HEK293T (cell line): ENCODE measurements at regions not wholly inside any gene's neighbourhood (a gene's known extent, or its start where the extent isn't known, plus 50 kb on each side); places are given as distances from the start of the nearest gene placed in this dataset.

Experiments used
- CTCF ChIA-PET: fragments of 350-600 bp; formaldehyde crosslinking; extraction: SDS; loops from one replicate; lab custom pipeline; 2021; ENCODE audit warnings: antibody characterized with exemption, inconsistent platforms; lab: Yijun Ruan, JAX
- POLR2A ChIA-PET: fragments of 350-600 bp; formaldehyde crosslinking; extraction: SDS; loops from one replicate; lab custom pipeline; 2020; ENCODE audit warnings: antibody characterized with exemption, inconsistent platforms; lab: Yijun Ruan, JAX
- DNase-seq: peaks from one replicate; pipeline ENCODE4 v3.0.0; 2012; ENCODE audit warnings: mixed read lengths; ENCODE audit errors: extremely low spot score
- ARNT ChIP-seq: fragments of 450-650 bp; IDR thresholded peaks from 2 replicates; pipeline ENCODE4 v1.6.1; 2017; ENCODE audit warnings: mild to moderate bottlenecking
- BHLHE40 ChIP-seq: fragments of 450-650 bp; IDR thresholded peaks from 2 replicates; pipeline ENCODE4 v1.6.1; 2016; ENCODE audit warnings: mild to moderate bottlenecking, moderate library complexity, borderline replicate concordance
- CTBP1 ChIP-seq: fragments of 450-650 bp; IDR thresholded peaks from 2 replicates; pipeline ENCODE4 v1.6.1; 2016; ENCODE audit warnings: borderline replicate concordance
- ELF4 ChIP-seq: fragments of 450-650 bp; IDR thresholded peaks from 2 replicates; pipeline ENCODE4 v1.6.1; 2017; ENCODE audit warnings: antibody characterized with exemption
- FOXA1 ChIP-seq: fragments of 450-650 bp; IDR thresholded peaks from 2 replicates; pipeline ENCODE4 v1.6.1; 2016; ENCODE audit warnings: mild to moderate bottlenecking
- FOXK2 ChIP-seq: fragments of 450-650 bp; IDR thresholded peaks from 2 replicates; pipeline ENCODE4 v1.6.1; 2016; ENCODE audit warnings: mild to moderate bottlenecking
- FOXM1 ChIP-seq: fragments of 450-650 bp; IDR thresholded peaks from 2 replicates; pipeline ENCODE4 v1.6.1; 2017; ENCODE audit warnings: mild to moderate bottlenecking, borderline replicate concordance
- HDGF ChIP-seq: fragments of 450-650 bp; IDR thresholded peaks from 2 replicates; pipeline ENCODE4 v1.6.1; 2017; ENCODE audit warnings: antibody characterized with exemption, borderline replicate concordance
- L3MBTL2 ChIP-seq: fragments of 450-650 bp; conservative IDR thresholded peaks from 2 replicates; pipeline ENCODE4 v1.6.1; 2016; ENCODE audit warnings: mild to moderate bottlenecking
- LEF1 ChIP-seq: fragments of 450-650 bp; IDR thresholded peaks from 2 replicates; pipeline ENCODE4 v1.6.1; 2017; ENCODE audit warnings: mild to moderate bottlenecking, borderline replicate concordance
- NFRKB ChIP-seq: fragments of 450-650 bp; IDR thresholded peaks from 2 replicates; pipeline ENCODE4 v1.6.1; 2016; ENCODE audit warnings: mild to moderate bottlenecking, moderate library complexity
- SP1 ChIP-seq: fragments of 450-650 bp; IDR thresholded peaks from 2 replicates; pipeline ENCODE4 v1.6.1; 2017
- SUZ12 ChIP-seq: fragments of 450-650 bp; IDR thresholded peaks from 2 replicates; pipeline ENCODE4 v1.6.1; 2016; ENCODE audit warnings: mild to moderate bottlenecking
- TARDBP ChIP-seq: fragments of 450-650 bp; IDR thresholded peaks from 2 replicates; pipeline ENCODE4 v1.6.1; 2016
- ZNF384 ChIP-seq: fragments of 450-650 bp; IDR thresholded peaks from 2 replicates; pipeline ENCODE4 v1.6.1; 2016
- TF ChIP-seq, protein P1 (sequence below): fragments of 450-650 bp; IDR thresholded peaks from 2 replicates; pipeline ENCODE4 v1.6.1; 2016

DNA sequence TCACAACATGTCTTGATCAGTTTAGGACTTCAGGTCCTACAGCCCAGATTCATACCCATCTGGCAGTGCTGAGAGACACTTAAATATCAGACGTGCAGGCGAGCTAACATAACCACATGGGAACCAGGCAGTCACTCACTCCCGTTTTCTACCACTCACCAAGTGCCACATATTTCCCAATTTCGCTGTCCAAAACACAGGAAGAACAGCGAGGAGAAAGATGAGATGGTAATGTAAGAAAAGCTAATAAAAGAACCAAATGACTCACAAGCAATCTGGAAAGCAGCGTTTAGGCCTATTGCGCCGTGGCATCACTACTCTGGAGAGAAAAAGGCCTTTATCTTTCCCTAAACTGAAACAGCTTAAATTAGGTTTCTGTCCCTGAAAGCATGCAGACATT, 647.8 kb upstream of the SLC39A10 start:
- CTCF ChIA-PET = interaction anchor here (0.5 kb wide), 1 partner anchor 422 kb away, joined by 3 read pairs; no protein-coding TSS in a partner anchor

DNA sequence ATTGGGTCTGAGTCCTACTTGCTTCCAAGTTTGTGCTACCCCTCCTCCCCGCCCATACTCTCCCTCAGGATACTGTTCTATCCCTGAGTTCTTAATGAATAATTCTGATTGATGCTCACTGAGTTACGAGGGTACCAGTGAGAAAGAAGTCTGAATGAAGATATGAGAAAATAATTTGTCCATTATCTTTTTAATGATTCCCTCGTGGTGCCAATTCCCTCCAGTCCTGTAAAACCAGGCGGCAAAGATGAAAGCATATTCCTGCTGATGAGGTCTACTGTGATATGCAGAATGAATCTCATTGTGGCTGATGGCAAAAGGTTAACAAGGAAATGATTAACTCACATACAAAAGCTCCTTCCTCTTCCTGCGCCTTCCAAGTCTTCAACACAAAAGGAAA, 650.2 kb upstream of the SLC39A10 start:
- TF ChIP-seq NFRKB (no peak), FOXM1 (no peak)
- DNase-seq = no peak
- POLR2A ChIA-PET = no interaction called here
- CTCF ChIA-PET = interaction anchor here (0.8 kb wide), 1 partner anchor 259 kb away, joined by 3 read pairs; no protein-coding TSS in a partner anchor

More for the DNA sequence above, 647.8 kb upstream of the SLC39A10 start:
- DNase-seq = no peak
- no peak for TF ChIP-seq SUZ12
- TF ChIP-seq ELF4 = no peak
- TF ChIP-seq TARDBP = no peak
- no peak for TF ChIP-seq BHLHE40
- TF ChIP-seq HDGF = no peak
- TF ChIP-seq FOXM1 = no peak
- no peak for TF ChIP-seq CTBP1
- TF ChIP-seq L3MBTL2 = no peak
- TF ChIP-seq ARNT = no peak
- POLR2A ChIA-PET = no interaction called here

DNA sequence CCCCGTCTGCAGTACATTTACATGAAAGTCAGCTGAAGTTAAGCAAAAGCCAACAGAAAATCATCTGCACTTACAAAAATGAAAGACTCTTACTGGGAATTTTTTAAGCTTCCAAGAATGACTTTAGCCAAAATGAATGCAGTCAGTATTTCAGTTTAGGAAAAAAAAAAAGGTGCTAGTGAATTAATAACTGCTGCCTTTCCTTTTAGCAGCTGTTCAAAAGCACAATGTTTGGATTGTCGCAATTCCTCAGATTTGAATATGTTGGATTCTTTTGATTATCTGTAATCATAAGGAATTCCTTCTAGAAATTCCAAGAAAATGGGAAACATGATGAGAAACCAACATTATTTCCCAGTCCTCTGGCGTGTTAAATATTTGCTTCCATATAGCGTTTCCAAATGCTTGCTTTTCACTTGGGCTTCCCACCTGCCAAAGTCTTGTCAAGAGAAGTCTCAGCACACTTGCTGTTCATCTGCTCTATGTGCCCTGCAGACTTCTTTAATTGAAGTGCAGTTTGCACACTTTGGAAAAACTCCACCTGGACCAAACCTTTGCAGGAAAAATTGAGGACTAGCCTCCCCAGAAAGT, 653.0 kb upstream of the SLC39A10 start:
- POLR2A ChIA-PET = no interaction called here
- no peak for TF ChIP-seq ARNT
- CTCF ChIA-PET = no interaction called here
- no peak for DNase-seq

DNA sequence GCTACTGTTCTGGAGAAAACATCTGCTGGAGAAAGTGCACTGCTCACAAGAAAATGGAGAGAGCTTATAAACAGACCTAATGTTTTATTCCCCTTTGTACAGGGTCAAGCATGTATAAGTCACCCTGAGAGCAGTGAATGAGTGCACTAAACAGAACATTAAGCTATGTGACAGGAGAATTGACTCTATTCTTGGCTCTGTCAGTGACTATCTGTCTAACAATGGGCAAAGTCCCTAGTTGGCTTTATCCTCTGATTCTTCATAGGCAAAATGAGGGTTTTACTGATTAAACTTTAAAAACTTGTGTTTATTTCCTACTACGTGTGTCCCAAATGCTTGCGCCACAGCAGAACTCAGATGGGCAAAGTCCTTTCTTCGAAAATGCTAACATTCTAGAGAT, 655.1 kb upstream of the SLC39A10 start:
- ChIA-PET CTCF (no interaction called here), POLR2A (no interaction called here)
- TF ChIP-seq FOXA1 = no peak
- no peak for TF ChIP-seq CTBP1
- TF ChIP-seq HDGF = no peak
- no peak for TF ChIP-seq LEF1
- TF ChIP-seq, protein P1, sequence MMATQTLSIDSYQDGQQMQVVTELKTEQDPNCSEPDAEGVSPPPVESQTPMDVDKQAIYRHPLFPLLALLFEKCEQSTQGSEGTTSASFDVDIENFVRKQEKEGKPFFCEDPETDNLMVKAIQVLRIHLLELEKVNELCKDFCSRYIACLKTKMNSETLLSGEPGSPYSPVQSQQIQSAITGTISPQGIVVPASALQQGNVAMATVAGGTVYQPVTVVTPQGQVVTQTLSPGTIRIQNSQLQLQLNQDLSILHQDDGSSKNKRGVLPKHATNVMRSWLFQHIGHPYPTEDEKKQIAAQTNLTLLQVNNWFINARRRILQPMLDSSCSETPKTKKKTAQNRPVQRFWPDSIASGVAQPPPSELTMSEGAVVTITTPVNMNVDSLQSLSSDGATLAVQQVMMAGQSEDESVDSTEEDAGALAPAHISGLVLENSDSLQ = no peak
- TF ChIP-seq ARNT = no peak
- TF ChIP-seq SUZ12 = no peak
- TF ChIP-seq FOXM1 = no peak
- no peak for TF ChIP-seq L3MBTL2
- no peak for TF ChIP-seq NFRKB
- TF ChIP-seq BHLHE40 = no peak
- TF ChIP-seq FOXK2 = no peak
- DNase-seq = no peak

DNA sequence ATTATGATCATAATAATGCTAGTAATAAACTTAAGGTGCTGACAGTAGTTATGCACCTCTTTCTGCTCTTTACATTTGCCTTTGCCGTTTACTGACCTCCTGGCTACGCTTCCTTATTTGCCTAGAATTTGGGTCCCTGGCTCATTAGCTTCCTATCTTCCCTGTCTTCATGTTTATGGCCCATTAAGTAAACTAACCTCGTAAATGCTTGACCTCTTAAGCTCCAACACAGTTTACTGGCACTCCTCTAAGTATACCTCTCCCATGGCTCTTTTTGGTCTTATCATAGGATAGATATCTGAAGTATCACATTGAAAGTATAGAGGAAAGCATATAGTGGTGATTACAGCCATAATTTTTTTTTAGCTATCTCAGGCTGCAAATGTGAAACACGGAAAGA, 657.3 kb upstream of the SLC39A10 start:
- CTCF ChIA-PET = interaction anchor here (0.6 kb wide), 1 partner anchor 322 kb away, joined by 3 read pairs; no protein-coding TSS in a partner anchor
- POLR2A ChIA-PET = no interaction called here
- no peak for DNase-seq
- TF ChIP-seq FOXM1 (no peak), L3MBTL2 (no peak), HDGF (no peak), LEF1 (no peak), SP1 (no peak)

DNA sequence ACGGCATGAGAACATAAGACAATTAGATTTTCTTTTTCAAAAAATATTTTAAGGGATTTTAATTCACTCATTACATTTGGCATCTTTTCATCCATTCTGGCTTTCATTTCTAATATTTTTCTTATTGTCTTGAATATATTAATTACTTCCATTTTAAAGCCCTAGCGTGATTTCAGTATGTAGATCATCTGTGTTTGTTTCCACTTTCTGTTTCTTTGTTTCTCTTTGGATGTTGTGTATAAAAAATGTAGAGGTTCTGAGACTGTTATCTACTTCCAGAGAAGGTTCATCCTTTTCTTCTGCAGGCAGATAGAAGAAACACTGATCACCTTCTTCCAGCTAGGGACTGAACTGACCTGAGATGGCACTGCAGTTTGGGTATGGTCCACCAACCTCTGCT, 664.4 kb upstream of the SLC39A10 start:
- no peak for DNase-seq
- POLR2A ChIA-PET = no interaction called here
- TF ChIP-seq SUZ12 = no peak
- TF ChIP-seq, protein P1 = no peak
- TF ChIP-seq FOXK2 = no peak
- TF ChIP-seq TARDBP = no peak
- TF ChIP-seq L3MBTL2 = no peak
- no peak for TF ChIP-seq ARNT
- TF ChIP-seq CTBP1 = no peak
- no peak for TF ChIP-seq ELF4
- TF ChIP-seq HDGF = no peak
- no peak for TF ChIP-seq NFRKB
- TF ChIP-seq FOXM1 = no peak
- TF ChIP-seq SP1 = no peak
- no peak for TF ChIP-seq ZNF384
- TF ChIP-seq BHLHE40 = no peak
- TF ChIP-seq LEF1 = no peak
- no peak for TF ChIP-seq FOXA1
- CTCF ChIA-PET = no interaction called here

DNA sequence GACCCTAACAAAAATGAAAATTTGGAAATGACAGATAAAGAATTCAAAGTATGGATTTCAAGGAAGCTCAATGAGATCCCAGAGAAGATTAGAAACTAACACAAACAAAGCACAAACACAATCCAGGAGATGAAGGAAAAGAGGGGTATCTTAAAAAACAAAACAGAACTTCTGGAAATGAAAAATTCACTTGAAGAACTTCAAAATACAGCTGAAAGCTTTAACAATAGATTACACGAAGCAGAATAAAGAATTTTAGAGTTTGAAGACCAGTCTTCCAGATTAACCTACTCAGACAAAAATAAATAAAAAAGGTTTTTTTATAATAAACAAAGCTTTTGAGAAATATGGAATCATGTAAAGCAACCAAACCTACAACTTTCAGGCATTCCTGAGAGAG, 671.8 kb upstream of the SLC39A10 start:
- TF ChIP-seq ARNT (no peak), ELF4 (no peak), LEF1 (no peak), TARDBP (no peak), CTBP1 (no peak), FOXK2 (no peak), SP1 (no peak), FOXA1 (no peak), ZNF384 (no peak), BHLHE40 (no peak), L3MBTL2 (no peak), FOXM1 (no peak), NFRKB (no peak)
- TF ChIP-seq, protein P1 = no peak
- ChIA-PET CTCF (no interaction called here), POLR2A (no interaction called here)
- DNase-seq = no peak
